HCT116 (cell line): ENCODE measurements at regions not wholly inside any gene's neighbourhood (a gene's known extent, or its start where the extent isn't known, plus 50 kb on each side); places are given as distances from the start of the nearest gene placed in this dataset.

Source experiments
- ATF3 ChIP-seq: IDR thresholded peaks from 2 replicates; pipeline ENCODE4 v1.6.1; 2012
- CBX3 ChIP-seq: IDR thresholded peaks from 2 replicates; pipeline ENCODE4 v1.6.1; 2012; ENCODE audit warnings: low read depth
- CTCF ChIP-seq, 3 experiments: fragments of 200-600 bp in 1 of 3; sonication (generic) in 1 of 3; IDR thresholded peaks in 2 of 3; conservative IDR thresholded peaks in 1 of 3; 2 replicates each; pipeline ENCODE4 v1.5.1; 2012 to 2017; ENCODE audit warnings: low read depth in 2 of 3, low read length in 2 of 3, antibody characterized with exemption in 1 of 3, borderline replicate concordance in 1 of 3, control low read depth in 1 of 3, mild to moderate bottlenecking in 1 of 3, mixed read lengths in 1 of 3, mixed run types in 1 of 3, moderate library complexity in 1 of 3; ENCODE audit not compliant: insufficient read depth in 1 of 3
- ELF1 ChIP-seq: IDR thresholded peaks from 2 replicates; pipeline ENCODE4 v1.6.1; 2012; ENCODE audit warnings: low read depth, borderline replicate concordance
- EZH2 ChIP-seq: fragments of 200-600 bp; sonication (generic); IDR thresholded peaks from 2 replicates; pipeline ENCODE4 v1.6.1; 2017; ENCODE audit warnings: antibody characterized with exemption, mixed run types
- JUND ChIP-seq: IDR thresholded peaks from 2 replicates; pipeline ENCODE4 v1.6.1; 2012
- MAX ChIP-seq: IDR thresholded peaks from 2 replicates; pipeline ENCODE4 v1.6.1; 2012
- POLR2A ChIP-seq: IDR thresholded peaks from 2 replicates; pipeline ENCODE4 v1.7.0; 2011; ENCODE audit warnings: borderline replicate concordance; ENCODE audit not compliant: insufficient read depth, insufficient read length; ENCODE audit errors: extremely low read depth
- SIN3A ChIP-seq: IDR thresholded peaks from 2 replicates; pipeline ENCODE4 v1.6.1; 2012; ENCODE audit warnings: low read depth
- SP1 ChIP-seq: IDR thresholded peaks from 2 replicates; pipeline ENCODE4 v1.6.1; 2012; ENCODE audit warnings: low read depth
- TCF7L2 ChIP-seq: IDR thresholded peaks from 2 replicates; pipeline ENCODE4 v1.7.0; 2011; ENCODE audit warnings: borderline replicate concordance, inconsistent platforms; ENCODE audit not compliant: insufficient read depth, insufficient read length; ENCODE audit errors: extremely low read depth
- YY1 ChIP-seq: IDR thresholded peaks from 2 replicates; pipeline ENCODE4 v1.6.1; 2011; ENCODE audit warnings: low read length, low read depth, moderate library complexity, mild to moderate bottlenecking; ENCODE audit not compliant: insufficient replicate concordance; ENCODE audit errors: extremely low read depth
- ZBTB33 ChIP-seq: IDR thresholded peaks from 2 replicates; pipeline ENCODE4 v1.6.1; 2011; ENCODE audit warnings: mild to moderate bottlenecking, low read length, moderate library complexity; ENCODE audit not compliant: insufficient replicate concordance; ENCODE audit errors: extremely low read depth
- ZNF274 ChIP-seq: fragments of 200-500 bp; sonication (Bioruptor generic); IDR thresholded peaks from 2 replicates; pipeline ENCODE4 v1.6.1; 2014; ENCODE audit warnings: mild to moderate bottlenecking, low read depth, low read length, inconsistent platforms

- no peak for TF ChIP-seq MAX
- no peak for TF ChIP-seq ELF1
- no peak for TF ChIP-seq SIN3A
- TF ChIP-seq CTCF (IDR thresholded peaks at IDR 0.05 in 2 of 3, conservative IDR thresholded peaks at IDR 0.05 in 1 of 3; ENCODE audit: borderline replicate concordance in 1 of 3, insufficient read depth in 1 of 3, low read depth in 2 of 3, low read length in 2 of 3) = no peak
- no peak for TF ChIP-seq POLR2A
- TF ChIP-seq EZH2 = no peak
- TF ChIP-seq ZBTB33 = no peak
- TF ChIP-seq TCF7L2 = no peak
- TF ChIP-seq ZNF274 = no peak
- TF ChIP-seq ATF3 = no peak
- no peak for TF ChIP-seq YY1
- TF ChIP-seq JUND = no peak
- TF ChIP-seq SP1 = no peak
- TF ChIP-seq CBX3 = no peak
Observed at GRCh38 chr21:27291006-27291405, 324.1 kb upstream of the ADAMTS5 start.
